ENCODE measurements at regions not wholly inside any gene's neighbourhood (a gene's known extent, or its start where the extent isn't known, plus 50 kb on each side); places are given as distances from the start of the nearest gene placed in this dataset.

DNA sequence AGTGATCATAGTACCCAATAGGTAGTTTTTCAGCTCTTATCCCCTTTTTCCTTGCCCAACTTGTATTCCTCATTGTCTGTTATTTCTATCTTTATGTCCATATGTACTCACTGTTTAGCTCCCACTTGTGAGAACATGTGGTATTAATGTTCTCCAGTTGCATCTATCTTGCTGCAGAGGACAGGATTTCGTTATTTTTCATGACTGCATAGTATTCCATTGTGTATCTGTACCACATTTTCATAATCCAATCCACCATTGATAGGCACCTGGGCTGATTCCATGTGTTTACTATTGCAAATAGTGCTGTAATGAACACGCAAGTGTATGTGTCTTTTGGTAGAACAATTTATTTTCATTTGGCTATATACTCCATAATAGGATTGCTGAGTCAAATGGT, 819.5 kb upstream of the ADGRB3 start:
- TF ChIP-seq EP300 (IDR thresholded peaks at IDR 0.05; ENCODE audit: low read depth) (no peak), POLR2A (IDR thresholded peaks at IDR 0.05) (no peak), POLR2AphosphoS5 (IDR thresholded peaks at IDR 0.05) (no peak)
- TF ChIP-seq, protein P1, sequence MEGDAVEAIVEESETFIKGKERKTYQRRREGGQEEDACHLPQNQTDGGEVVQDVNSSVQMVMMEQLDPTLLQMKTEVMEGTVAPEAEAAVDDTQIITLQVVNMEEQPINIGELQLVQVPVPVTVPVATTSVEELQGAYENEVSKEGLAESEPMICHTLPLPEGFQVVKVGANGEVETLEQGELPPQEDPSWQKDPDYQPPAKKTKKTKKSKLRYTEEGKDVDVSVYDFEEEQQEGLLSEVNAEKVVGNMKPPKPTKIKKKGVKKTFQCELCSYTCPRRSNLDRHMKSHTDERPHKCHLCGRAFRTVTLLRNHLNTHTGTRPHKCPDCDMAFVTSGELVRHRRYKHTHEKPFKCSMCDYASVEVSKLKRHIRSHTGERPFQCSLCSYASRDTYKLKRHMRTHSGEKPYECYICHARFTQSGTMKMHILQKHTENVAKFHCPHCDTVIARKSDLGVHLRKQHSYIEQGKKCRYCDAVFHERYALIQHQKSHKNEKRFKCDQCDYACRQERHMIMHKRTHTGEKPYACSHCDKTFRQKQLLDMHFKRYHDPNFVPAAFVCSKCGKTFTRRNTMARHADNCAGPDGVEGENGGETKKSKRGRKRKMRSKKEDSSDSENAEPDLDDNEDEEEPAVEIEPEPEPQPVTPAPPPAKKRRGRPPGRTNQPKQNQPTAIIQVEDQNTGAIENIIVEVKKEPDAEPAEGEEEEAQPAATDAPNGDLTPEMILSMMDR (IDR thresholded peaks at IDR 0.05), result no peak
- intact Hi-C loops (cut with DNase I; ENCODE audit: low total_unique reads), result no loop called here
- no peak overlapping the region for H3K27ac ChIP-seq
- in situ Hi-C loops (cut with MboI; ENCODE audit: low pct_ligation_motif_present in 1 of 4, low pct_unique_long_range_greater_than_20kb in 1 of 4, low sequenced_read_pairs in 3 of 4), result no loop called here
- DNase-seq, result no peak
- 55 to 68% methylated on average over 2 of the region's 2 CpGs for WGBS, 2 donors (ENCODE audit: low coverage in 1 of 2)
- H3K9me3 ChIP-seq, result peaks cover 16 to 24% of the 10 kb centered on the region in 2 donors
- no peaks in the 10 kb centered on the region for H3K36me3 ChIP-seq
- no peaks in the 10 kb centered on the region for H3K27me3 ChIP-seq
- H3K4me1 ChIP-seq, result no peaks in the 10 kb centered on the region
- H3K4me3 ChIP-seq, result no peak overlapping the region

DNA sequence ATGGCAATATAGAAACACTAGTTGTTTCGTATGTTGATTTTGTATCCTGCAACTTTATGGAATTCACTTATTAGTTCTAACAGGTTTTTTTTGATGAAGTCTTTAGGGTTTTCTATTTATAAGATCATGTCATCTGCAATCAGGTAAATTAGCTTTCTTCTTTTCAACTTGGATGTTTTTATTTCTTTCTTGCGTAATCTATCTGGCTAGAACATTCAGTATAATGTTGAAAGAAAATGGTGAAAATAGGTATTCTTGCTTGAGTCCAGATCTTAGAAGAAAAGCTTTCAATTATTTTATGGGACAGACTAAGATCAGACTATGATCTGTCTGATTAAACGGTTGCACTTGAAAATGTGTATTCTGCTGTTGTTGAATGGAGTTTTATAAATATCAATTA, 820.8 kb upstream of the ADGRB3 start:
- 86 to 92% methylated on average over 3 of the region's 3 CpGs for WGBS, 2 donors (ENCODE audit: low coverage in 1 of 2)
- Histone ChIP-seq H3K9me3 (peaks cover 16 to 26% of the 10 kb centered on the region in 2 donors), H3K4me1 (no peaks in the 10 kb centered on the region), H3K27ac (no peak overlapping the region), H3K4me3 (no peak overlapping the region), H3K27me3 (no peaks in the 10 kb centered on the region), H3K36me3 (no peaks in the 10 kb centered on the region)
- in situ Hi-C loops (cut with MboI; ENCODE audit: low pct_ligation_motif_present in 1 of 4, low pct_unique_long_range_greater_than_20kb in 1 of 4, low sequenced_read_pairs in 3 of 4) (no loop called here), intact Hi-C loops (cut with DNase I; ENCODE audit: low total_unique reads) (no loop called here)
- no peak for DNase-seq
- TF ChIP-seq EP300 (IDR thresholded peaks at IDR 0.05; ENCODE audit: low read depth), result no peak

DNA sequence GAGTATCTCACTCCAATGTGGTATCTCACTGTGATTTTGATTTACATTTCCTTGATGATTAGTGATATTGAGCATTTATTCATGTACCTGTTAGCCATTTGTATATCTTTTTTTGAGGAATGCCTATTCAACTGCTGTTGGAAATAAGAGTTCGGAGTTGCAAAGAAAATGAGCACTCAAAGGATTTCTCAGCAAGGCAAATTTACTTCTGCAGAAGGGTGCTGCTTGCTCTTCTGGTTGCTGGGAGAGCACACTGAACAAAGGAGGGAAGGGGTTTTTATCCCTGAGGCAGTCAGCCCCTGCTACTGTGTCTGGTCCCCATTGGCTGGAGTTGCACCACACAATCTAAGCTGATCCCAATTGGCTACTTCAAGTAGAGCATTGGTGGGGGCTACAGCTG, 822.4 kb upstream of the ADGRB3 start:
- DNase-seq, result no peak
- H3K4me1 ChIP-seq, result no peaks in the 10 kb centered on the region
- in situ Hi-C loops (cut with MboI; ENCODE audit: low pct_ligation_motif_present in 1 of 4, low pct_unique_long_range_greater_than_20kb in 1 of 4, low sequenced_read_pairs in 3 of 4) (no loop called here), intact Hi-C loops (cut with DNase I; ENCODE audit: low total_unique reads) (loop anchor here (2.0 kb wide), 1 partner anchor 14 kb away; no protein-coding TSS in a partner anchor)
- WGBS, 2 donors (ENCODE audit: low coverage in 1 of 2), result 80 to 97% methylated on average over 1 of the region's 1 CpG
- no peak overlapping the region for H3K27ac ChIP-seq
- TF ChIP-seq POLR2AphosphoS5 (IDR thresholded peaks at IDR 0.05) (no peak), EP300 (IDR thresholded peaks at IDR 0.05; ENCODE audit: low read depth) (no peak), POLR2A (IDR thresholded peaks at IDR 0.05) (no peak)
- TF ChIP-seq, protein P1 (IDR thresholded peaks at IDR 0.05), result no peak
- H3K9me3 ChIP-seq, result peaks cover 16 to 28% of the 10 kb centered on the region in 2 donors
- no peaks in the 10 kb centered on the region for H3K36me3 ChIP-seq
- H3K4me3 ChIP-seq, result no peak overlapping the region
- H3K27me3 ChIP-seq, result no peaks in the 10 kb centered on the region

DNA sequence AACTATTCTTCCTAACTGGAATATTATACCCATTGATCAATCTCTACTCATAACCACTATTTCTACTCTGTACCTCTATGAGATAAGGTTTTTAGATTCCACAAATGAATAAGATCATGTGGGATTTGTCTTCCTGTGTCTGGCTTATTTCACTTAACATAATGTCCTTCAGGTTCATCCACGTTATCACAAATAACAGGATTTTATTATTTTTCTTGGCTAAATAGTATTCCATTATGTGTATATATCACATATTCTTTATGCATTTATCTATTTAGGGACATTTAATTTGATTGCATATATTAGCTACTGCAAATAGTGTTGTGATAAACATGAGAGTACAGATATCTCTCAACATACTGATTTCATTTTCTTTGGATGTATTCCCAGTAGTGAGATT, 823.0 kb upstream of the ADGRB3 start:
- no peak overlapping the region for H3K27ac ChIP-seq
- intact Hi-C loops (cut with DNase I; ENCODE audit: low total_unique reads) (loop anchor here (2.0 kb wide), 1 partner anchor 13 kb away; no protein-coding TSS in a partner anchor), in situ Hi-C loops (cut with MboI; ENCODE audit: low pct_ligation_motif_present in 1 of 4, low pct_unique_long_range_greater_than_20kb in 1 of 4, low sequenced_read_pairs in 3 of 4) (no loop called here)
- no peak overlapping the region for H3K4me3 ChIP-seq
- peaks cover 16 to 28% of the 10 kb centered on the region in 2 donors for H3K9me3 ChIP-seq
- no peaks in the 10 kb centered on the region for H3K27me3 ChIP-seq
- TF ChIP-seq POLR2AphosphoS5 (IDR thresholded peaks at IDR 0.05) (no peak), POLR2A (IDR thresholded peaks at IDR 0.05) (no peak), EP300 (IDR thresholded peaks at IDR 0.05; ENCODE audit: low read depth) (no peak)
- TF ChIP-seq, protein P1 (IDR thresholded peaks at IDR 0.05), result no peak
- no peak for DNase-seq
- WGBS, 2 donors (ENCODE audit: low coverage in 1 of 2), result 75 to 78% methylated on average over 1 of the region's 1 CpG
- no peaks in the 10 kb centered on the region for H3K36me3 ChIP-seq
- no peaks in the 10 kb centered on the region for H3K4me1 ChIP-seq
